NB4 (cell line): ENCODE measurements at regions not wholly inside any gene's neighbourhood (a gene's known extent, or its start where the extent isn't known, plus 50 kb on each side); places are given as distances from the start of the nearest gene placed in this dataset.

ENCODE experiments used
- POLR2A ChIP-seq: IDR thresholded peaks from 2 replicates; pipeline ENCODE4 v1.6.1; 2011; ENCODE audit warnings: mild to moderate bottlenecking; ENCODE audit not compliant: insufficient read length; ENCODE audit errors: extremely low read depth
- TF ChIP-seq, protein P1 (sequence below): IDR thresholded peaks from one replicate; pipeline ENCODE4 v1.5.1; 2012; ENCODE audit warnings: low read depth, low read length

DNA sequence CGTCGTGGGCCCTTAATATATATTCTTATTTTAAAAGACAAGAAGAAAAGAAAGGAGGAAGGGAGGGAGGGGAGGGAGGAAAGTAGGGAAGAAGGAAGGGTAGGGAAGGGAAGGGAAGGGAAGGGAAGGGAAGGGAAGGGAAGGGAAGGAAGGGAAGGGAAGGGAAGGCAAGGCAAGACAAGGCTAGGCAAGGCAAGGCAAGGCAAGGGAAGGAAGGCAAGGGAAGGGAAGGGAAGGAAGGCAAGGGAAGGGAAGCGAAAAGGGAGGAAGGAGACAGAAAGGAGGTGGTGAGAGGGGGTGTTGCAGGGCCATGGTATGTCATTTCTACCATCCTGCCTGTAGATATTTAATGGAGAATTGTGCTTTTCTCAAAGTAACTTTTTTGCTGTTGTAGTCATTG lies 83.9 kb upstream of the BTBD3 start:
- no peak for TF ChIP-seq POLR2A
- TF ChIP-seq, protein P1, sequence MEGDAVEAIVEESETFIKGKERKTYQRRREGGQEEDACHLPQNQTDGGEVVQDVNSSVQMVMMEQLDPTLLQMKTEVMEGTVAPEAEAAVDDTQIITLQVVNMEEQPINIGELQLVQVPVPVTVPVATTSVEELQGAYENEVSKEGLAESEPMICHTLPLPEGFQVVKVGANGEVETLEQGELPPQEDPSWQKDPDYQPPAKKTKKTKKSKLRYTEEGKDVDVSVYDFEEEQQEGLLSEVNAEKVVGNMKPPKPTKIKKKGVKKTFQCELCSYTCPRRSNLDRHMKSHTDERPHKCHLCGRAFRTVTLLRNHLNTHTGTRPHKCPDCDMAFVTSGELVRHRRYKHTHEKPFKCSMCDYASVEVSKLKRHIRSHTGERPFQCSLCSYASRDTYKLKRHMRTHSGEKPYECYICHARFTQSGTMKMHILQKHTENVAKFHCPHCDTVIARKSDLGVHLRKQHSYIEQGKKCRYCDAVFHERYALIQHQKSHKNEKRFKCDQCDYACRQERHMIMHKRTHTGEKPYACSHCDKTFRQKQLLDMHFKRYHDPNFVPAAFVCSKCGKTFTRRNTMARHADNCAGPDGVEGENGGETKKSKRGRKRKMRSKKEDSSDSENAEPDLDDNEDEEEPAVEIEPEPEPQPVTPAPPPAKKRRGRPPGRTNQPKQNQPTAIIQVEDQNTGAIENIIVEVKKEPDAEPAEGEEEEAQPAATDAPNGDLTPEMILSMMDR = no peak
